A204.1 (cell line): ENCODE measurements at regions not wholly inside any gene's neighbourhood (a gene's known extent, or its start where the extent isn't known, plus 50 kb on each side); places are given as distances from the start of the nearest gene placed in this dataset.
"Not testable (repeated sequence)": the region's sequence is repeated elsewhere in the genome, so short reads cannot be mapped to it uniquely, and the experiment has no call there.

Experiments used
- FAIRE-seq: peaks from 2 replicates; lab custom pipeline; 2012; peaks lifted over from hg19 to GRCh38; lab: Jason Lieb, UNC

DNA sequence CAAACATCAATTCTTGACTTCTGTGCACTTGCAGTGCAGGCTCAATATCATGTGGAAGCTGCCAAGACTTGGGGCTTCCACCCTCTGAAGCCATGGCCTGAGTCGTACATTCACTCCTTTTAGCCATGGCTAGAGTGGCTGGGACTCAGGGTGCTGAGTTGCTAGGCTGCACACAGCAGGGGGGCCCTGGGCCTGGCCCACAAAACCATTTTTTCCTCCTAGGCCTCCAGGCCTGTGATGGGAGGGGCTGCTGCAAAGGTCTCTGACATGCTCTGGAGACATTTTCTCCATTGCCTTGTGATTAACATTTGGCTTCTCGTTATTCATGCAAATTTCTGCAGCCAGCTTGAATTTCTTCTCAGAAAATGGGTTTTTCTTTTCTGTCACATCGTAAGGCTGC lies 1226.8 kb downstream of the AACS start:
- not testable (repeated sequence) for FAIRE-seq

DNA sequence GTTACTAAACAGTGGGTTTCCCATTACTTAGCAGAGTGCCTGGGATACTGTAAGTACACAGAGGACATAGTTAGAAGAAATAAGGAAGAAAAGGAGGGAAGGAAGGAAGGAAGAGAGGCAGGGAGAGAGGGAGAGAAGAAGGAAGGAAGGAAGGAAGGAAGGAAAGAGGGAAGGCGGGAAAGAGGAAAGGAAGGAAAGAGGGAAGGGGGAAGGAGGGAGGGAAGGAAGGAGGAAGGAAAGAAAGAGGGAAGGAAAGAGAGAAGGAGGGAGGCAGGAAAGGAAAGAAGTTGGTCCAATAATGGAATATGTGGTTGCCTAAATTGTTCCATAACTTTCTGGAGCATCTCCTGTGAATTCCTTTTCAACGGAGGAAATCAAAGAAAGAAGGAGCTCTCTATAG lies 1230.4 kb downstream of the AACS start:
- FAIRE-seq, result no peak

DNA sequence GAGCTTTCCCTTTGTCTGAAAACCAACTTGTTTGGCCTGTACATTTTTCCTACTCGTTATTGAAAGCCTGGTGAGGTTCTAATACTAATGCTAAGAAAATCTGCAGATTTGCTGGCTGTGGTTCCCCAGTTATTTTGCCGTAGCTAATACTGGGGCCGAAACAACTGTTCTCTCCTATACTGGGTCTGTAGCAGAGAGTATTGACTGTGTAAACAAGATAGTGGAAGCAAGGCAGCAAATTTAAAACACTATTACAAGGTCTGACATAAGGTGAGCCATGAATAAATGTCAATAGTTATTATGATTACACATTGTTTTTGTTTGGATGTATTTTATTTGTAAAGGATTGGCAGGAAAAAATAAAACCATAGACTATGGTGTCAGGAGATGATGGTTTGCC lies 1244.0 kb downstream of the AACS start:
- no peak for FAIRE-seq

DNA sequence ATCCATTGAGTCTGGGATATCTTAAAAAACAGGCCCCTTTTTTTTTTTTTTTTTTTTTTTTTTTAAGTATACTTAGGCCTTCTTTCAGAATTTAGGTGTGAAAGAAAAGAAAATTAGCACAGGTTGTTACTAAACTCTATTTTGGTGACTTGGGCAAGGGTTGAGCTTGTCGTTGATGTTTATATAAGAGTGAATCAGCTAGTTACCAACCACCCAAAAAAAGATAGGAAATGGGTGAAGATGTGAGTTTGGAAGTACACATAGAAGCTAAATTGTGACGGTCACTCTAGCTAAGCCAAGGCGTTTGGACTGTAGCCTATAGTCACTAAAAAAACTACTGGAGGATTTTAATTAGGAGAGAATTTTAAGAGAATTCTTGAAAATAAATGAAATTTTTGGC lies 1247.2 kb downstream of the AACS start:
- FAIRE-seq, result no peak

DNA sequence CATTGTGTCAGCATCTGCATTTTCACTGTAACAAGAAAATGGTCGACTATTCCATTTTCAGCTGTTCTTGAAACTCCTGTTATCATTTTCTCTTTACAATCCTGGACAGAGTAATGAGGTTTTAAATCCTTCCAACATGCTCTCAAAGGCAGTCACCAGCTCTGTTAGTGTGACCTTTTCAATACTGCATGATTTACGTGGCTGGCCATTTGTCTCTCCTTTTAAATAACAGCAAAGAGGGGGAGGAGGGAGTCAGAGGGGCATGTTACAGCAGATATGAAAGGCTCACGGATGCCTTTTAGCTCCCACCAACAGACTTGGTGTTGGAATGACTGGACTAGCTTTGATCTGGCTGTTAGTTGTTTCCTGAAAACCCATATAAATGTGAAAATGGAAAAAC lies 1251.2 kb downstream of the AACS start:
- FAIRE-seq, result no peak

DNA sequence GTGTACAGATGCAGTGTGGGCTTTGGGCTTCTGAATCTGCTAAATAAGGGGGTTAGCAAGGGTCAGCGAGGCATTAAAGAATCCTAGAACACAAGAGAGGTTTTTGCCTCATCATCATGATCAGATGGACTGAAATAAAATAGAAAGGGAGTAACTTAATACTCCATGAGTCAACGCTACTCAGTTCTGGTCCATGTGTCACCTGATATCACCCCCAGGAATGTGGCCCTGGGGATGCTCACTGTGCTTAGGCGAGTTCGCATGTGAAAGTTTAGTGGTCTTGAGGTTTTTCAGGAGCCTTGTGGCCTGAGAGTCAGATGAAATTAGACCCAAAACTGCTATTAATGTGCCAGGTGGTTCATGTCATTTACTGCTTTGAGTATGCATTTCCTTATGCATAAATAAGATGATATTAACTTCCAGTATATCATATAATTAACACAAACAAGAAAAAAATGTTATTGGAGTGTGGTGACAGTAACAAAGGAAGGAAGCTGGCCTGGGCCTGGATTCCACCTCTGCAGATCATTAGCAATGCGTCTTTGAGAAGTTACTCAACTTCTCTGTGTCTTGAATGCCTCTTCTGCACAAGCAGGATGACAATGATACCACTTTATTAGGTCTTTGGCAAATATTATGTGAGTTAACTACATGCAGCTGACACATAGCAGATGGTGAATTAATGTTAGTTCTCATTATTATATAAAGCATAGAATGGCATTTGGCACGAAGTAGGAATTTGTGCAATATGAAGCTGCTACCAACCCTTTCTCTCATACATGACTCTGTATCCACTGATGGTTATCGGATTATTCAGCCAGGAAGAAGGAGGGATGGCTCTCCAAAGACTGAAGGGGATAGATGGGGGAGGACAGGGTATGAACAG lies 1272.6 kb downstream of the AACS start:
- FAIRE-seq, result no peak

DNA sequence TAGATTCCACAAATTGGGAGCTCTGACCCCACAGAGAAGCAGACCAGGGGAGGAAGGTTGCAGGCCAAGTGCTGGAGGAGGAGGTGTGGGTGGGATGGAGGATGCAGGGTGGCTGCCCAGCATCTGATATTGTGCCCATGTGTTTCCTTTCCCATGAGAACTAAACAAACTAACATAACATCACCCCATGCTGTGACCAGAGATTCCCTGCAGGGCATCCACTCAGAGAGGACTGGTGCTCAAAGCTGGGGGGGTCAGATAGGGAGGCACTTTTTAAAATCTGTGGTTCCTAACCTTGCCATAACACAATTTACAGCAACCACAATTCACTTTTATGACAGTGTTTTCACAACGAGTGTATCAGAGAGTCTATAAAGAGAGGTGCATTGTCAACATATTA lies 1277.6 kb downstream of the AACS start:
- FAIRE-seq, result no peak

DNA sequence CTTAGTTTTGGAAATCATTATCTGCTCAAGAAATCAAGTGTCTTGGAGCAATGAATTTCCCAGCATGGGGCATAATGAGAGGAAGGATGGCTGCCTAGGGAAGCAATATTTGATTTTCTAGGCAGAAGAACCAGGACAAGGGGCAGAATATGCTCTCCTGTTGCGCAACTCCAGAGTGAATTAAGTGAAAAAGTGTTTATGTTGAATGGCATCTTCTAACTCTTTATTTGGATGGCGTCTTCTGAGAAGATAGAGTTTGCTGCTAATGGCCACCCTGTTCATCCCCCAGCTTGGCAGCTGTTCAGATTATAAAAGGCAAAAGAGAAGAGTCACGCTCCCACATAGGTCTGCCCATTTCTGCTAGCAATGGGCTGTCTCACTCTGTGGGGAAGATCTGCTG lies 1278.1 kb downstream of the AACS start:
- no peak for FAIRE-seq

DNA sequence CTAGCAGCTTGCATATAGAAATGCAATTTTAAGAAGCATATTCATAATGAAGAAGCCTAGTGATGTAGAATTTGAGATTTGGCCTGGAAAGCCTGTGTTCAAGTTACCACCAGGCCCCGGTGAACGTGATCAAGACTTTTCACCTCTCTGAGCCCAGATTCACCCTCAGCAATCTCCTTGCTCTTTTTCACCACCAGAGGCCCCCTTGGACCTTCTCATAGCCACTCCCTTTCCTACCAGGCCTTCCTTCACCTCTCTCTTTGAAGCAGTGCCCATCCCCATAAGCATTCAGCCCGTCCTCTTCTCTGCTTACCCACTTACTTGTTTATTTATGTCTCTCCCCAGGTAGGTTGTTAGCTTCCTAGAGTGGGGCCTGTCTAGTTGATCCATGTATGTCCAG lies 1280.9 kb downstream of the AACS start:
- no peak for FAIRE-seq

DNA sequence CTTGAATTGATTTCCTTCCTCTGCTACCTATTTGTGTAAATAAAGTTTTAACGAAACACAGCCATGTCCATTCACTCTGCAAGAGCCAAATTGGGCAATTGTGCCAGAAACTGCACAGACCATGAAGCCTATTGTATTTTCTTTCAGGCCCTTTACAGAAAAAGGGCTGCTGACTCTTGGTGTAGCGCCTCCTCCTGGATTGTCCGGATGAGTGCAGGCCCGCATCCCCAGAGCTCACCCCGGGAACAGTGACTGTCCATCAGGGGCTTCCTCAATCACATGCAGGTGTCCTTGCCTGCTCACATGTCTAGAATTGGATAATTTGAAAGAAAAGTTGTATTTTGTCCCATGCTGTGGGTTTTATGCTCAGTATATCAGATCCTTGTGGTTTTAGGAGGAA lies 1282.2 kb downstream of the AACS start:
- no peak for FAIRE-seq

DNA sequence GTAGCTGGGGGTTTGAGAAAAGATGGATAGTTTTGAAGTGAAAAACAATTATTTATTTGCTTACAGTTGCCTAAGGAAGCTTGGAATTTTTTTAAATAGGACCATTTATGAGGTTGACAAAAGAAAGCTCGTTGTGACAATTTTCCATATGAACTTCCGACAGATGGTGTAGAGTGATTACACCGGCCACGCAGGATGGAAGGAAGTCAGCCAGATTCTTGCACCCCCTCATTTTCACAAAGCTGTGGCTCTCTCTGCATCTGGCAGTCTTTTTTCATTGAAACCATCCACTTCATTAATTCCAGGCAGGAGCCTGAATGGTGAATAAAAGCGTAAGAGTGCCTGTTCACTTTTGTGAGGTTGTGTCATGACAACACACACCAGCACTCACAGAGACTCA lies 1284.1 kb downstream of the AACS start:
- no peak for FAIRE-seq

DNA sequence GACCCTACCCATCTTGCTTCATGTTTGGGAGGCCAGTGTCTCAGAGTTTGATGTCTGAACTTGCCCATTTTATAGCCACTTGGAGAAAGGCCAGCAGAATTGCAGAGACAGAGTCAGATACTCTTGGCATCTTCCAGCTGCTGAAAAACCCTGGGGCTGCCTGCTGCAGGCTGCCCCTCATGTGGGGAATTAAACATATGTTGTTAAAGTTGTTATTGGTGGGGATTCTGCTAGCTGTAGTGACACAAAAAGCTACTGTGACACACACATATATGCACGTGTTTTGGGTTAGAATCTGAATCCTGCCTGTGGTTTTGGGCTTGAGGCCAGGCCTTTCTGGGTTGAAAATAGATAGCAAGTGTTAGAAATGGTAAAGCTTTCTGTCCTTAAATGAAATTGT lies 1288.4 kb downstream of the AACS start:
- FAIRE-seq, result no peak

DNA sequence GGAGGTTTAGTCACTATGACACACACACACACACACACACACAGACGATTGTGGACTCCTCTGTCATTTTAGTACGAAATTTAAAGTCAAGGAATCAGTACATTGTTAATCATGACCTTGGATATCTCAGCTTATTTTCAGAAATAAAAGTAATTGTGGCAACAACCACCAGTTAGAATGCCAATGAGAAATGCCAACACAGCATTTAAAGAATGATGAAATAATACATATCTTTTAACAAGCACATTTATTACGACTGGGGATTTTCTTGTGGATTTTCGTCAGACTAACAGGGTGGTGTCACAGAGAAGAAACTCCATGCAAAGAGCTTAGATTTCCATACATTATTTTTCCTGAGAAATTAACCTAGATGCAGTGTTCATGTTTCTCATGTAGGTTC lies 1289.4 kb downstream of the AACS start:
- no peak for FAIRE-seq

DNA sequence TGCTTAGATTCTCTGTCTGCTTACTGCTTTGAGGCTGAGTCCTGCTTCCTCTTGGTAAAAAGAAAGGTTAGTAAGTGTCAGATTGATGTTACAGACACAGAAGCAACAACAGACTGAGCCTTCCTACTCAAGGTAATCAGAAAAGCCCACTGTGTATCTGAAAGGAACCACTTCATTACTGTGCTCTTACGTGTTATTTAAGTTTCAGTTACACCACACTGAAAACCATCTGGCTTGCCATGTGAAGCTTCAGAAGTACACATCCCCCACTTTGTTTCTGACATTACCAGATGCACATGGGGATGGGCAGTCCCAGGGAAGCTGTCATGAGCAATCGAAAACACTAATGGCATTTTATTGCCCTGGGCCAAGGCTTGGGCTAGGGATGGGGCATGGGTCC lies 1290.1 kb downstream of the AACS start:
- no peak for FAIRE-seq

DNA sequence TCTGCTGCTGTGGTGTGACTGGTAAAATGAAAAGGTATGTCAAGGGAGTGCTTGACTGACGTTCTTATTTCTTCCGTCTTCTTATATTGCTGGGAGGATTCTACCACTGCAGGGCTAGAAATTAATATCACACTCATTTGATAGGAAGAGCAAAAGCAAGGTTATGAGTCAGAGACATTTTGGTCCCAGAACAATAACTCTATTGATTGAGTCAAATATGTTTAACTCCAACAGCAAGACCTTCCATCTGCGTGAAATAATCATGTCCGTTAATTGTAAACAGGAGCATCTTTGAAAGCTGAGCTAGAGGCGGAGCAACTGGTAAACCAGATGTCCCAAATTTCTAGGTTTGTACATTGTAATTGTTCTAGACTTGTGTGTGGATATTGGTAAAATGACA lies 1293.6 kb downstream of the AACS start:
- no peak for FAIRE-seq

DNA sequence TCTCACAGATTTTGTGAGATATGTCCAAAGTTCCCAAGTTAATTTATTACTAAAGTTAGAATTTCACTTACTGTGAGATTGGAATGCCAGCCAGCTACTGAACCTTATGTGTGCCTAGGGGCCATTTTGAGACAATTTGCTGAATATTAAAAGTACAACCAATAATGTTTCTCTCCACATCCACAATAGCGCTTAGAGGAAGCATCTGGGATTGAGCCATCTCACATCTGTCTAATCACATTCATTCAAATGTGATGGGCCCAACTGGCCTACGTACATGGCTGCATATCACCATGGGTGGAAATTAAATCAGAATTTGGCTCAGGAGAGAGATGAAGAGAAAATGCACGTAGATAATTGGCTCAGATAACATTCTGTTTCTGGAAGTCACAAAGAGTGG lies 1294.0 kb downstream of the AACS start:
- no peak for FAIRE-seq

DNA sequence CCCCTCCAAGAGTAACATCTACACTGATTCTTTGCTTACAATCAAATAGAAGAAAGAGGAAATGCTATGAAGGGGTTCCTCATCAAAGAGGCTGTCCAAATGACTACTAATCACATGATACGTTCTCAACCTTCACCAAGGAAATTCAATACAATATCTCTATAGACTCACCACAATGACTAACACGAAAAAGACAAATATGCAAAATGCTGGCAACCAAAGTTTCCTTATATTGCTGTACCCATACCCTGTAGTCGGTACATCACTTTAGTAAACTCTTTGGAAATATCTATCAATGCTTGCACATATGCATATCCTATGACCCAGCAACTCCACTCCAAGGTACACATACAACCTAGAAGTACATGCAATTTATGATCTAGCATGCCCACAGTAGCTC lies 1296.6 kb downstream of the AACS start:
- no peak for FAIRE-seq

DNA sequence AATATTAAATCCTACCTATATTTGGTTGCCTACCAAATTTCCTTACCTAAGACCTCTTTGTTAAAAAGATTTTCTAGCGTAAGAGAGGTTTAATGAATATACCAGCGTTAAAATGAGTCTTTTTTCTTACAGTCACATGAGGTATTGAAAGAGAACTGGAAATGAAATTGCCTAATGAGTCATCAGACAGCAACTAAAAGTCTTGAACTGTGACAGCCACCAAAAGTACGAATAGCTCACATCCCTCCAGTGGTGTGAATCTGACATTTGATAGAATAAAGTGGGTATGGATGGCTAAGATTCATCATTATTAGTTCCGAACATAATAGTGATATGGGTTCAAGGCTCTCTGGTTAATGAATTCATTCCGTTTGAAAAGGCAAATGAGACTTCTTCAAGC lies 1297.3 kb downstream of the AACS start:
- no peak for FAIRE-seq

DNA sequence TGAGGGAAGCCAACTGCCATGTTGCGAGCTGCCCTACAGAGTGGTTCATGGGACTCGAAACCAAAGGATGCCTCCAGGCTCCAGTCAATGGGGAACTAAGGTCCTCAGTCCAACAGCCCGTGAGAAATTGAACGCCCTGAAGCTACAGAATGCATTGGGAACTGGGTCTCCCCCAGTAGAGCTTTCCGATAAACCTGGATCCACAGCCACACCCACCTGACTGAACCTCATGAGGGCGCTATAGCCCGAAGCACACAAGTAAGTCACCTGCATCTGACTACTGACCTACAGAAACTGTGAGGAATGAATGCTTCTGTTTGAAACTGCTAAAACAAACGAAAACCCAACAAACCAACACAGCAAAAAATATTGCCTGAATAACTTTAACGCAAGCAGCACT lies 1297.7 kb downstream of the AACS start:
- FAIRE-seq, result no peak

DNA sequence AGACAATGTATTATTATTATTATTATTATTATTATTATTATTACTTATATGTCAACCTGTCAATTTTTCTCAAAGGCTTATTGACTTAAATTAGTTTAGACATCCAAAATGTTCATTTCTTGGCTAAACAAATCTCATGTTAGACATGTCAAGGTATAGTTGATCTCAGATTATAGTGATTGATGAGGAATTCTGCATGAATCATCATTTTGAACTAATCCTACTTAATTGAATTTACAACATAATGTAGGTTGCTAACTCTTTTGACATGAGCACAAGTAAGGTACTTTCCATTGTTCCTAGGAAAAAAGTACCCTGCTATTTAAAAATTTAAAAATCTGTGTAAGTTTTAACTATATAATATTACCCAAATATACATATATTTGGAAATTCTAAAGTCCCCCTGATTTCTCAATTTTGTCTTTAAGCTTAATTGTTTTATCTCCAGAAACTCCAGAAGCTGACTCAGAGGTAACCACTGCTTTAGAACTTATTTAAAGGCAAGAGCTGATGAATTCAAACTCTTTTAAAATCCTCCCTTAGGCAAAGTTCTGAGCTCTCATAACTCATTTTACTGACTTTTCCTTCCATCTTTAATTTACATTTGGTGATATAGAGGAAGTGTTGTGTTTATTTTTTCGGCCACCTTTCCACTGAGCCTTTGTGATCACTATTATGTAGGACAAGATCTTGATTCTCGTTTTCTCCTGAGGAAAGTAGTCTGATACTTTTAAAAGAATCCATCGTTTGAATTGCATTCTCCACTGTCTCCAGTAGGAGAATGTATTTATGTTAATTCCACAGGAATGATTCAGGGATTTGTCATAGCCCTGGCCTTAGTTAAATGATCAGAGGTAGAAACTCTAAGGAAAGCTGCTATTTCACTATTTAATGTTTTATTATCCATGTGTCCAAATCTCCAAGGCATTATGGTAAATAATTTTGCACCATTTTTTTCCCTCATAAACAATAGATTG lies 1304.5 kb downstream of the AACS start:
- peak; percentile 6 for FAIRE-seq

DNA sequence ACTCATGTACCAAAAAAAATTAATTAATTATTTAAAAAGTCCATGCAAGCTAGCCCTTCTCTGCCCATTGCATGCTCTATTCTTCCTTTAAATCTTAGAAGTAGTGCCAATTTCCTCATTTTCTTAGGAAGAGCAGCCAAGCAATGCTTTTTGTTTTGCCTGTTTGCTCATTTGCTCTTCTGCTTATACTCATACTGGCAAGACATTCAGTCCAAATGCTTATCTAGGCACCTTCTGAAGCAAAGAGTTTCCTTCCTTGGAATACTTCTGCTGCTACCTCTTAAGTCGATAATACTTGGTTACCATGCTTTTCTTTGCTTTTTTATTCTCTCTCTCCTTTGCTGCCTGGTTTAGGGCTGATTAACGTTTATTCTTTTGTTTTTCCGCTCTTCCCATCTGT lies 1318.3 kb downstream of the AACS start:
- no peak for FAIRE-seq

DNA sequence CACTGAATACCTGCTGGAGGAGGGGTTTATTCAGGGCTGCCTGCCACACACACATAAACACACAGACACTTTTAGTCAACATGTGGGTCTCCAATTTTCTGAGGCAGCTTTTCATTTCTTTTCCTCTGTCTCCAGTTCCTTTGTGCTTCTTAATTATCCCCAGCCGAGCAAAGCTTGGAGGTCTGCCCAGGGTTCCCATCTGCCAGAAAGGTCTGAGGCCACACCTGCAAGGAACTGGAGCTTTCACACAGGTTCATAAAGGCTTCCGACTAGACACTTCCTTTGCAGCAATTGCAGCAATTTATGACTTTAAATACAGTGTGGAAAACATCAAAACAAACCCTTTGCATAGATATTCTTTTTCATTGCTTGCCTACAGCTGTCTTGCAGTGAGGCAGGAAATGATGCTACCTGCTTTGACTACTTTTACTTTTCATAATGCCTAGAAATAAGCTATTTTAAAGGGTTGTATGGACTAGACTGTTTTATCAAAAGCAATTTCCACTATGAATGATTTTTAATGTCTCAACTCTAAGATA lies 1318.9 kb downstream of the AACS start:
- no peak for FAIRE-seq

DNA sequence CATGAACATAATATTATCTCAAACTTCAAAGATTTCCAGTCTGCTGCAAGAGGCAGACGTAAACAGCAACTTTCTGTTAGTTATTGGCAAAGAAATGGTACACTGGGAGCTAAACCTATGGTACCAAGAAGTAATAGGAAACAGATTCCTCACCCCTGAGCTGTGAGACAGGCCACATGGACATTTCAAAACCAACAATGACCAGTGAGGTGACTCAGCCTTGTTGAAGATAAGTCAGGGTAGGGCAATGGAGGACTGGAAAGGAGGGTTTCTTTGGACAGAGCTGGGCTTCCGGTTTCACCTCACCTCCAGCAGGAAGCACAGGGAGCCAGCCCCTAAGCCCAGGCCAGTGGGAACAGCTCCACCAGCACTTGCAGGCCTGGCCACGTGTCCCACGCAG lies 1320.5 kb downstream of the AACS start:
- FAIRE-seq, result no peak
